CD4-positive, alpha-beta T cell treated with Interleukin-4 for 4 hours (primary cell): ENCODE measurements at regions not wholly inside any gene's neighbourhood (a gene's known extent, or its start where the extent isn't known, plus 50 kb on each side); places are given as distances from the start of the nearest gene placed in this dataset.

Experiments used
- DNase-seq: peaks from one replicate; pipeline ENCODE4 v3.0.0-alpha.2; 2020

- no peak for DNase-seq
These were observed 326.6 kb upstream of the DPH6 start for GRCh38 chr15:35872577-35872976.

GRCh38 chr15:35874260-35874905, 328.4 kb upstream of the DPH6 start:
- no peak for DNase-seq

- no peak for DNase-seq
These were observed 330.8 kb upstream of the DPH6 start for GRCh38 chr15:35876762-35877161.

GRCh38 chr15:35880896-35881295, 334.9 kb upstream of the DPH6 start:
- no peak for DNase-seq

- no peak for DNase-seq
These were observed 339.9 kb upstream of the DPH6 start for GRCh38 chr15:35885870-35886269.

- no peak for DNase-seq
These were observed 340.8 kb upstream of the DPH6 start for GRCh38 chr15:35886765-35887164.

- no peak for DNase-seq
These were observed 342.9 kb upstream of the DPH6 start for GRCh38 chr15:35888815-35889214.

GRCh38 chr15:35907511-35907910, 361.5 kb upstream of the DPH6 start:
- DNase-seq = no peak

- no peak for DNase-seq
These were observed 363.4 kb upstream of the DPH6 start for GRCh38 chr15:35909414-35909813.

- no peak for DNase-seq
These were observed 364.3 kb upstream of the DPH6 start for GRCh38 chr15:35910227-35910626.

- DNase-seq = no peak
These were observed 365.2 kb upstream of the DPH6 start for GRCh38 chr15:35911052-35911777.

- DNase-seq = no peak
These were observed 366.2 kb upstream of the DPH6 start for GRCh38 chr15:35912196-35912595.

GRCh38 chr15:35914573-35914972, 368.6 kb upstream of the DPH6 start:
- DNase-seq = no peak

- no peak for DNase-seq
These were observed 375.1 kb upstream of the DPH6 start for GRCh38 chr15:35921046-35921445.

- DNase-seq = no peak
These were observed 379.5 kb upstream of the DPH6 start for GRCh38 chr15:35925275-35926006.

- DNase-seq = no peak
These were observed 380.0 kb upstream of the DPH6 start for GRCh38 chr15:35926007-35926380.

GRCh38 chr15:35928847-35929246, 382.9 kb upstream of the DPH6 start:
- no peak for DNase-seq

GRCh38 chr15:35929740-35930444, 383.9 kb upstream of the DPH6 start:
- DNase-seq = no peak

- no peak for DNase-seq
These were observed 385.9 kb upstream of the DPH6 start for GRCh38 chr15:35931799-35932341.

GRCh38 chr15:35932531-35932930, 386.6 kb upstream of the DPH6 start:
- DNase-seq = no peak

- no peak for DNase-seq
These were observed 387.6 kb upstream of the DPH6 start for GRCh38 chr15:35933531-35933930.

- DNase-seq = no peak
These were observed 388.6 kb upstream of the DPH6 start for GRCh38 chr15:35934383-35935049.

- DNase-seq = no peak
These were observed 390.3 kb upstream of the DPH6 start for GRCh38 chr15:35936284-35936683.
